GM12892 (cell line): ENCODE measurements at regions not wholly inside any gene's neighbourhood (a gene's known extent, or its start where the extent isn't known, plus 50 kb on each side); places are given as distances from the start of the nearest gene placed in this dataset.

ENCODE experiments used
- POLR2A ChIP-seq: IDR thresholded peaks from 2 replicates; pipeline ENCODE4 v1.6.1; 2011; ENCODE audit warnings: low read depth, low read length, control low read depth
- POLR2AphosphoS5 ChIP-seq: IDR thresholded peaks from 2 replicates; pipeline ENCODE4 v1.6.1; 2011; ENCODE audit warnings: low read depth, low read length, control low read depth
- TAF1 ChIP-seq: IDR thresholded peaks from 2 replicates; pipeline ENCODE4 v1.6.1; 2011; ENCODE audit warnings: low read depth, mild to moderate bottlenecking, control low read depth, low read length, borderline replicate concordance

DNA sequence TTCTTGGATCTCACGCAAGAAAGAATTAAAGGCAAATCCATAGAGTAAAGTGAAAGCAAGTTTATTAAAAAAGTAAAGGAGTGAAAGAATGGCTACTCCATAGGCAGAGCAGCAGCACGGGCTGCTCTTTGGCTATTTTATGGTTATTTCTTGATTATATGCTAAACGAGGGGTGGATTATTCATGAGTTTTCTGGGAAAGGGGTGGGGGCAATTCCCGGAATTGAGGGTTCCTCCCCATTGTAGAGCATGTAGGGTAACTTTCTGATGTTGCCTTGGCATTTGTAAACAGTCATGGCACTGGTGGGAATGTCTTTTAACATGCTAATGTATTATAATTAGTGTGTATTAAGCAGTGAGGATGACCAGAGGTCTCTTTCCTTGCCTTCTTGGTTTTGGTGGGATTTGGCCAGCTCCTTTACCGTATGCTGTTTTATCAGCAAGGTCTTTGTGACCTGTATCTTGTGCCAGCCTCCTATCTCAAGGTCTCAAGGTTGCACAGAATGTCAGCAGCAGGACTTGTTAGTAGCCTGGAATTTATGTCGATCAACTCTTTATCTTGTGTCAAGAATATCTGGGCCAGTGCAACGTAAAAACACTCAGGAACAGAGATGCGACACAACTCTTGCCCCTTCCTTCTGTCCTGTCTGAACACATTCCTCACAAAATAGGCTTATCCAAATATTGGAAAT lies 931.4 kb downstream of the QKI start:
- no peak for TF ChIP-seq POLR2A
- TF ChIP-seq POLR2AphosphoS5: no peak
- TF ChIP-seq TAF1: no peak
